H7 (cell line): ENCODE measurements at regions not wholly inside any gene's neighbourhood (a gene's known extent, or its start where the extent isn't known, plus 50 kb on each side); places are given as distances from the start of the nearest gene placed in this dataset.
A peak's percentile ranks its signal among the peaks of the same experiment; 100 is the strongest.

Source experiments
- DNase-seq: peaks from one replicate; pipeline ENCODE4 v3.0.0; 2012
- H3K27me3 ChIP-seq: 2 replicates; pipeline ENCODE4 v1.6.0; 2011; ENCODE audit warnings: mild to moderate bottlenecking, low read length; ENCODE audit not compliant: control insufficient read depth, insufficient read depth
- H3K36me3 ChIP-seq: replicated peaks from 2 replicates; pipeline ENCODE4 v1.5.1; 2011; ENCODE audit warnings: low read length; ENCODE audit not compliant: control insufficient read depth, insufficient read depth
- H3K4me3 ChIP-seq: 2 replicates; pipeline ENCODE4 v1.5.1; 2011; ENCODE audit warnings: low read depth, mild to moderate bottlenecking, control low read depth, low read length, moderate library complexity; ENCODE audit not compliant: insufficient read depth

GRCh38 chr16:79823639-79824038 lies 223.1 kb upstream of the MAF start:
- no peaks in the 10 kb centered on the region for H3K27me3 ChIP-seq

GRCh38 chr16:79821911-79822310 lies 221.4 kb upstream of the MAF start:
- DNase-seq = no peak
- no peaks in the 10 kb centered on the region for H3K36me3 ChIP-seq

More at GRCh38 chr16:79823639-79824038, 223.1 kb upstream of the MAF start:
- H3K36me3 ChIP-seq = no peaks in the 10 kb centered on the region
- H3K4me3 ChIP-seq = no peak overlapping the region
- no peak for DNase-seq

GRCh38 chr16:79816081-79816497 lies 215.6 kb upstream of the MAF start:
- no peak for DNase-seq
- Histone ChIP-seq H3K4me3 (no peak overlapping the region), H3K36me3 (no peaks in the 10 kb centered on the region), H3K27me3 (no peaks in the 10 kb centered on the region)

More at GRCh38 chr16:79821911-79822310, 221.4 kb upstream of the MAF start:
- Histone ChIP-seq H3K4me3 (no peak overlapping the region), H3K27me3 (no peaks in the 10 kb centered on the region)

GRCh38 chr16:79815049-79815448 lies 214.5 kb upstream of the MAF start:
- H3K27me3 ChIP-seq = no peaks in the 10 kb centered on the region
- no peak overlapping the region for H3K4me3 ChIP-seq
- no peaks in the 10 kb centered on the region for H3K36me3 ChIP-seq
- DNase-seq = no peak

GRCh38 chr16:79814124-79814523 lies 213.6 kb upstream of the MAF start:
- Histone ChIP-seq H3K4me3 (no peak overlapping the region), H3K36me3 (no peaks in the 10 kb centered on the region), H3K27me3 (no peaks in the 10 kb centered on the region)
- no peak for DNase-seq

- no peaks in the 10 kb centered on the region; the same call in 1 of the 2 replicates for H3K27me3 ChIP-seq
- no peak overlapping the region for H3K4me3 ChIP-seq
- DNase-seq = no peak
- no peaks in the 10 kb centered on the region for H3K36me3 ChIP-seq
These were observed 211.0 kb upstream of the MAF start for GRCh38 chr16:79811541-79811940.

- Histone ChIP-seq H3K27me3 (no peaks in the 10 kb centered on the region; the same call in 1 of the 2 replicates), H3K4me3 (no peak overlapping the region), H3K36me3 (no peaks in the 10 kb centered on the region)
- DNase-seq = no peak
These were observed 210.1 kb upstream of the MAF start for GRCh38 chr16:79810449-79811189.

GRCh38 chr16:79809376-79809775 lies 208.8 kb upstream of the MAF start:
- Histone ChIP-seq H3K4me3 (no peak overlapping the region), H3K27me3 (no peaks in the 10 kb centered on the region; the same call in 1 of the 2 replicates)

GRCh38 chr16:79808731-79809130 lies 208.2 kb upstream of the MAF start:
- no peak overlapping the region for H3K4me3 ChIP-seq
- no peaks in the 10 kb centered on the region for H3K36me3 ChIP-seq
- DNase-seq = no peak
- H3K27me3 ChIP-seq = no peaks in the 10 kb centered on the region; the same call in 1 of the 2 replicates

More at GRCh38 chr16:79809376-79809775, 208.8 kb upstream of the MAF start:
- H3K36me3 ChIP-seq = no peaks in the 10 kb centered on the region
- DNase-seq = no peak

- Histone ChIP-seq H3K36me3 (no peaks in the 10 kb centered on the region), H3K4me3 (no peak overlapping the region), H3K27me3 (no peaks in the 10 kb centered on the region; the same call in 1 of the 2 replicates)
- no peak for DNase-seq
These were observed 206.2 kb upstream of the MAF start for GRCh38 chr16:79806757-79807156.

GRCh38 chr16:79805621-79806020 lies 205.1 kb upstream of the MAF start:
- Histone ChIP-seq H3K4me3 (no peak overlapping the region), H3K36me3 (no peaks in the 10 kb centered on the region), H3K27me3 (no peaks in the 10 kb centered on the region; the same call in 1 of the 2 replicates)
- DNase-seq = peak; percentile 11

- Histone ChIP-seq H3K27me3 (no peaks in the 10 kb centered on the region), H3K36me3 (no peaks in the 10 kb centered on the region), H3K4me3 (no peak overlapping the region)
- no peak for DNase-seq
These were observed 201.1 kb upstream of the MAF start for GRCh38 chr16:79801646-79802045.

- no peak for DNase-seq
- H3K36me3 ChIP-seq = no peaks in the 10 kb centered on the region
- no peak overlapping the region for H3K4me3 ChIP-seq
- H3K27me3 ChIP-seq = no peaks in the 10 kb centered on the region
These were observed 199.6 kb upstream of the MAF start for GRCh38 chr16:79800016-79800608.

GRCh38 chr16:79798416-79799053 lies 198.0 kb upstream of the MAF start:
- Histone ChIP-seq H3K27me3 (no peaks in the 10 kb centered on the region), H3K36me3 (no peaks in the 10 kb centered on the region), H3K4me3 (no peak overlapping the region)
- no peak for DNase-seq

- H3K4me3 ChIP-seq = no peak overlapping the region
- H3K27me3 ChIP-seq = no peaks in the 10 kb centered on the region
- no peak for DNase-seq
- H3K36me3 ChIP-seq = no peaks in the 10 kb centered on the region
These were observed 196.9 kb upstream of the MAF start for GRCh38 chr16:79797486-79797885.
